ENCODE measurements at regions not wholly inside any gene's neighbourhood (a gene's known extent, or its start where the extent isn't known, plus 50 kb on each side); places are given as distances from the start of the nearest gene placed in this dataset.
A peak's percentile ranks its signal among the peaks of the same experiment; 100 is the strongest.
"Not testable (repeated sequence)": the region's sequence is repeated elsewhere in the genome, so short reads cannot be mapped to it uniquely, and the experiment has no call there.

GRCh38 chr1:157197906-157198435 lies 59.8 kb upstream of the ETV3 start:
- DNase-seq (ENCODE audit: insufficient read length, low spot score) (no peak), FAIRE-seq (no peak)

DNA sequence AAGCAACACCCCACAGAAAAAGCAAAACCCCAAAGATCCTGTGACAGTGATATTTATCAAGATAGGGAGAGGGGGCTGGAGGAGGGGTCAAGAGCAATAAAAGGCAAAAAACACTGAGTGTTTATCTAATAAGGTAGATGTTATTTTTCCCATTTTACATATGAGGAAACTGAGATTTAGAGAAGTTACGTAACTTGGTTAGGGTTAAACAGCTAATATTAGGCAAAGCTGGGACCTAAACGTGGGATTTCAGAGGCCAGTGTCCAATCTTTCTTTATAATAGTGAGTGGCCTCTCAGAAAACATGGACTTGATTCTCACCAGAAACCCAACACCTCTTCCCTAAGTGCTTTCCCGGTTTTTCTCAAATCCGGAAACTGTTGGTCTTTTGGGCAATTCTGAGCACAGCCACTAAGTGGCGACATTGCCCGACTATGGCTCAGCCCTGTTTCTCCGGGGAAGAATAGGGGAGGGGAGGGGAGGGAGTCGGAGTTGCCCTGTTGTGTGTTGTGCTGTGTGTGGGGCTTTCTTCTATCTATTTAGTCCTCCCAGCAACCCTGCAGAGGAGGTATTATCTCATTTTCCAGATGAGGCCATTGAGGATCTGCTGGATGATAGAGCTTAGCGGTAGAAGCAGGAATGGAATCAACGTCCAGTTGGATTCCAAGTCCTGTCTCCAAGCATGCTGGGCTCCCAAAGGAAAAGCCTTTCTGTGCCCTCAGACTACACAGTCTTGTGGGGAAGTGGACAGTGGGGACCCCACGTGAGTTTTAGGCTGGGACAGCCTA lies 58.7 kb upstream of the ETV3 start:
- not testable (repeated sequence) for FAIRE-seq

GRCh38 chr1:157196245-157196543 lies 58.0 kb upstream of the ETV3 start:
- DNase-seq (ENCODE audit: insufficient read length, low spot score): no peak

More for the DNA sequence above, 58.7 kb upstream of the ETV3 start:
- not testable (repeated sequence) for DNase-seq (ENCODE audit: insufficient read length, low spot score)

DNA sequence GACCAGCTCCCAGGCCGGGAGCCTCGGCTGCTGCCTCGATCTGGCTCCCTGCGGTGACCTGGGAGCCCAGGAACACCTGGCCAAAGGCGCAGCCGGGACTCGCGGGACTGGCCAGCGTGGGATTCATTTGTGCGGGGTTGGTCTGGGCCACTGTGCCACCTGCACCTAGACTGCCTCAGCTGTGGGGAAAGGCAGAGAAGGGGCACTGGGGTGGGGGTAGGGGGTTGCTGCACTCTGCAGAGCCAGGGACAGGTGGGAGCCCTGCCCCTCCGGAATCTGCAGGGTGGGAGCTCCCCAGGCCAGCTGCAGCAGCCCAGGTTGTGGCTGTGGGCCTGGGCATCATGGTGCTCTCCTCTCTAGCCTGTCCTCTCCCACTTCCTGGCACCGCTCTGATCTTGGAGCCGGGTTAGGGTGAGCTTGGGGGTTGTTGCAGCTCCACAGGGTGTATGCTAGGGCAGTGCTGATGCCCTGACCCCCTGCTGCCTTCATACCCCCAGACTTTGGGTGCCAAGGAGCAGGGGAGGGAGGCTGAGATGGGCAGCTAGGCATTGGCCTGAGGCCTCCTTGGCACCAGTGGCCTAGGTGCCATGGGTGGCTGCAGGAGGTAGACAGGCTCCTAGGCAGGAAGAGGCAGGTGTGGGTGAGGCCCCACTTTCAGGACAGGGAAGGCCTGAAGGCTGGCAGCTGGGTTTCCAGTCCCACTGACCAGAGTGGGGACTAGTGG lies 57.5 kb upstream of the ETV3 start:
- FAIRE-seq (no peak), DNase-seq (ENCODE audit: insufficient read length, low spot score) (no peak)

More at GRCh38 chr1:157196245-157196543, 58.0 kb upstream of the ETV3 start:
- no peak for FAIRE-seq

DNA sequence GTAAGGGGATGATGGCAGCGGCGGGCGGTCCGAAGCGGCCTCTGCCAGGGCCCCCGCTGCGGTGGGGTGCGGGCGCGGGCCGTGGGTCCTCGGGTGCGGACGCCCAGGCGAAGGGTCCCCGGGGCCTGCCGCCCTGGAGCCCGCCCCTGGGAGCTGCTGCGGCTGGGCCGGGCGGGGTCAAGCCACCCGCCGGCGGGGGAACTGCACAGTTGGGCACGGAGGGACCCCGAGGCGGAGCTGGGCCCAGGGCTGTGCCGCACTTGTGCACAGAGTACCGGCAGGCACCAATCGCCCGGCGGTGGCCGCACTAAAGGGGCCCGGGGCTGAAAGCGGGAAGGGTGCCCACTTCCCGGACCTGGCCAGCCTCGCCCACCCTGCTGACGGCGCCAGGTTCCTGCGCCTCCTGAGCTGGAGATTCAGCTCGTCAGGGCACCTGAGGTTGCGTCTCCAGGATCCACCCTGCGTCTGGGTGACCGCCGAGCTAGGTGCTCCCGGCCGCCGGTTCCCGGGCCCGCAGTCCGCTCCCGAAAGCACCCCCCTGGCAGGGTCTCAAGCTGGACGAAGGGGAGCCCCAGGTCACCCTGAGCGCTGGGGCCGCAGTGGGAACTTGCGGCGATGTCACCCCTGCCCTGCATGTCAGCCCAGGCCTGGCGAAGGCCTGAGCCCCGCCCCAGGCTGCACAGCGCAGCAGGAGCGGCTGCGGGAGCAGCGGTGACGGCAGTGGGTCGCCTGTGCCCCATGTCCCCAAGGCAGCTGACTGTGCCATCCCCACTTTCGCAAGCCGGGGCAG lies 56.7 kb upstream of the ETV3 start:
- FAIRE-seq: no peak
- DNase-seq (ENCODE audit: insufficient read length, low spot score): no peak

- peak; percentile 56 for DNase-seq (ENCODE audit: insufficient read length, low spot score)
- FAIRE-seq: no peak
Observed at GRCh38 chr1:157193702-157194391, 55.7 kb upstream of the ETV3 start.

- FAIRE-seq (no peak), DNase-seq (ENCODE audit: insufficient read length, low spot score) (no peak)
Observed at GRCh38 chr1:157193219-157193618, 55.0 kb upstream of the ETV3 start.

DNA sequence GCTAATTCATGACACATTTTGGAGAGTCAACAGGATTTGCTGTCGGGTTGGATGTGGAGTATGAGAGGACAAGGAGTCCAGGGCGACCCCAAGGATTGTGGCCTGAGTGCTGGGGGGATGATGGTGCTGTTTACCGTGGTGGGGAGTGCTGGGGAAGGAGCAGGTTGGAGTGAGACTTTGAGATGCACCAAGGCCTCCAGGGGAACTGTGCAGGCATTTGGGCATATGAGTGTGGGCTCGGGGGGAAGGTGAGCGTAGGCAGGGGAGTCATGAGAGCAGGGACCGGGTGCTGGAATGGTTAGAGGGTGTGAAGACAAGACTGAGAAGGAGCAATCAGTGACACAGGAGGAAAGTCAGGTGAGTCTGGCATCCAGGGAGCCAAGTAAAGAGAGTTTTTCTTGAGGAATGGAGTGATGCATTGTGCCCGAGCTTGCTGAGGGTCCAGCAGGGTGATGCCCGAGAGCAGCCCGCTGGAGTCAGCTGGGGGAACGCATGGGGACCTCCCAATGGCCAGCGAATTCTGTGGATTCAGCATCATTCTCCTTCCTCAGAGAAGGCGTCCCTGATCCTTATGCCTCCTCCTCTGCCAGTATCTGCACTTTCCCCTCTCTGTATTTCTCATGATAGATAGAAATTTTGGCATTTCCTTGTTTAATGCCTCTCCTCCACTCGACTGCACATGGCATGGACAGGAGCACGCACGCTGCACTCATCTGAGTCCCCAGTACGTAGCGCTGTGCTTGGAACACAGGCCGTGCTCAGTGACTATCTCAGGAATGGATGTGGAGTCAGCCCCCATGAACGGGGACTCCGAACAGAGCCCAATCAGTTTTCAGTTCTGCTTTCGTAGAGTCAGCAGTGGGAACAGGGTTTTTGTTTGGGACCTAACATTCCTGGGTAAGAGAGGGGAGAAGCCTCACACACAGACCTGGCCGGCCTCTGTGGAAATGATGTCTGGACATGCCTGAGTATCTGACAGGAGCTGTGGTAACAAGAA lies 52.1 kb upstream of the ETV3 start:
- DNase-seq (ENCODE audit: insufficient read length, low spot score): no peak

GRCh38 chr1:157189096-157189495 lies 50.9 kb upstream of the ETV3 start:
- FAIRE-seq: no peak
- DNase-seq (ENCODE audit: insufficient read length, low spot score): no peak

More for the DNA sequence above, 52.1 kb upstream of the ETV3 start:
- no peak for FAIRE-seq

Measured in HTR-8/SVneo (cell line).